Erythroblast (primary cell): ENCODE measurements at regions not wholly inside any gene's neighbourhood (a gene's known extent, or its start where the extent isn't known, plus 50 kb on each side); places are given as distances from the start of the nearest gene placed in this dataset.
"Not testable (repeated sequence)": the region's sequence is repeated elsewhere in the genome, so short reads cannot be mapped to it uniquely, and the experiment has no call there.

Source experiments
- DNase-seq, 2 experiments: peaks; one replicate each; lab custom pipeline; 2025; lab: John Stamatoyannopoulos, UW
- GATA1 ChIP-seq: IDR thresholded peaks from 2 replicates; pipeline ENCODE4 v1.6.1; 2011; ENCODE audit warnings: low read depth, mild to moderate bottlenecking, control low read depth, low read length, moderate library complexity
- POLR2A ChIP-seq: IDR thresholded peaks from 2 replicates; pipeline ENCODE4 v1.6.1; 2011; ENCODE audit warnings: mild to moderate bottlenecking, low read length

DNA sequence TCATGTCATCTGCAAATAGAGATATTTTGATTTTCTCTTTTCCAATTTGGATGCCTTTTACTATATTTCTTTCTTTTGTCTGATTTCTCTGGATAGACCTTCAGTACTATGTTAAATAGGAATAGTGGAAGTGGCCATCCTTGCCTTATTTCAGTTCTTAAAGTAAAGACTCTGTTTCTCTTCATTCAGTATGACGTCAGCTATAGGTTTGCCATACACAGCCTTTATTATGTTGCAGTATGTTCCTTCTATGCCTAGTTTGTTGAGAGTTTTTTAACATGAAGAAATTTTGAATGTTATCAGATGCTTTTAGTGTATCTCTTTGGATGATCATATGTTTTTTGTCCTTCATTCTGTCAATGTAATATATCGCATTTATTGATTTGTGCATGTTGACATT, 566.7 kb upstream of the ROBO1 start:
- no peak for TF ChIP-seq GATA1
- no peak for TF ChIP-seq POLR2A
- no peak for DNase-seq

DNA sequence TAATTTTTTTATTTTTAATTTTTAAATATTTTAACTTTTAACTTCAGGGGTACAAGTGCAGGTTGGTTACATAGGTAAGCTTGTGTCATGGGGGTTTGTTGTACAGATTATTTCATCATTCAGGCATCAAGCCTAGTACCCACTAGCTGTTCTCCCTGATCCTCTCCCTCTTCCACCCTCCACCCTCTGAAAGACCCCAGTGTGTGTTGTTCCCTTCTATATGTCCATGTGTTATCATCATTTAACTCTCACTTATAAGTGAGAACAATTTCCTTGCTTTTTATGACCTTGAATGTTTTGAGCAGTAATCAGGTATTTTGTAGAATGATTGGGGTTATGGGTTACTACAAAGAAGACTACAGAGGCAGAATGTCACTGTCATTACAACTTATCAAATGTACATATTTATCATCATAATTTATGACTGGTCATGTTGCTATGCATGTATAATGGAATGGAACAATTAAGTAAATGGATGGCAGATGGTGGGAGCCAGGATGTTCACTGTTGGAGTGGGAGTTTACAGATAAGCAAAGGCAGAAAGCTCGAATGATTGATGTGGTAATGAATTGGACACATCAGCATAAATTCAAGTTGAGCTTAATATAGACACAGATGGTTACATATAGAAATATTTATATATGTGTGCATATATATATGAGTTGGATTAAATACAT, 563.8 kb upstream of the ROBO1 start:
- DNase-seq: no peak
- no peak for TF ChIP-seq GATA1
- no peak for TF ChIP-seq POLR2A

DNA sequence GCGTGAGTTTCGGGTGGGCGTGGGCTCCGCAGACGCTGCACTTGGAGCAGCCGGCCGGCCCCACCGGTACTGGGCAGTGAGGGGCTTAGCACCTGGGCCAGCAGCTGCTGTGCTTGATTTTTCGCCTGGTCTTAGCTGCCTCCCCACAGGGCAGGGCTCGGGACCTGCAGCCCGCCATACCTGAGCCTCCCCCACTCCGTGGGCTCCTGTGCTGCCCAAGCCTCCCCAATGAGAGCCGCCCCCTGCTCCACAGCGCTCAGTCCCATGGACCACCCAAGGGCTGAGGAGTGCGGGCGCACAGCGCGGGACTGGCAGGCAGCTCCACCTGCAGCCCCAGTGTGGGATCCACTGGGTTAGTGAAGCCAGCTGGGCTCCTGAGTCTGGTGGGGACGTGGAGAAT, 546.7 kb upstream of the ROBO1 start:
- not testable (repeated sequence) for DNase-seq

DNA sequence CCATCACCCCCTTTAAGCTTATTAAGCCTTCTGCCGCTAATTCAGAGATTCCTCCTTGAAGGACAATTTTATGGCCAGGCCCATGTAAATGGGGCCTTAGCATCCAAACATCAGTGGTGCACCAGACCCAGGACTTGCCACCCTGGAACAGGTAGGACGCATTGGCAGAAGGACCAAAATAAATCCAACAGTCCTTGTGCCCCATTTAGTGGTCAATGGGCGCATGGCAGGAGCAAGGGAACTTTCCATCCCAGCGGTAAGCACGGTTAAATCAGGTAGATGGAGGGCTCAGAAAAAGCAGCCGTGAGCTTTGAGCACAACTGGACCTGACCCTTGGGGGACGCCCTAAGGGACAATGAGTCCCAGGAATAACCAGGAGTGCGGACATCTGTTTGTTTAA, 540.8 kb upstream of the ROBO1 start:
- no peak for TF ChIP-seq GATA1
- TF ChIP-seq POLR2A: no peak
- no peak for DNase-seq

DNA sequence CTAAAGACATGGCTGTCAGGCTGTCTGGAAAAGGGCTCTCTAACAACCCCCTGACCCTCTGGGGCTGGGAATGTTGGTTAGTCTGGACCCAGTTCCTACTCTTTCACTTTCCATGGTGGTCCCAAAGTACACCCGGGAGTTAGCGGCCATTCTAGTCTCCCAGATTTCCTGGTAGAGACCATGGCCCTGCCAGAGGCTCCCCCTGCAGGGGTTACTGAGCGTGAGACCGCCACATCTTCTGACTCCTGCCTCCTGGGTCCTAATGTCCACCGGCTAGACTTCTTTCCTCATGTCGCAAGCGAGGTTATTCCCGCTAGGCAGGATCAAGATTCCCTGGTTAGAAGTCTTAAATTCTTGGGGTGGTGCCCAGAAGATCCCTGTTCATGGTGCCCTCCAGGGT, 540.0 kb upstream of the ROBO1 start:
- no peak for DNase-seq

DNA sequence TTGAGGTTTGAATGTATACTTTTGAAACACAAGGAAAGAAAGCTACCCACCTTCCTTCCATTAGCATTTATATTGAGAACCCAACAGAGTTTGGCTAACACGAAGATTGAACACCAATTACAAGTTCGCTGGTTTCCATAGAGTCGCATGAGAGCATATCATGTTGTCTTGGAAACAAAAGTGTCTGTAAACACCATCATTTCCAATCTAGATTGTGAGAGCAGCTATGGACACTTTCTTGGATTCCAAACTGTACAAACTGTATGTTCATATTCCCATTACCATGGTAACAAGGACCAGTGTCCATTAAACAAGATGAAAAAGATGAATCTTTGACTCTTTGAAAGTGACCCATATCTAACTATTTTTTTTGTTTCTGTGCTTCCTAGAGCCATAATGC, 529.9 kb upstream of the ROBO1 start:
- no peak for DNase-seq
- TF ChIP-seq POLR2A: no peak

More for the DNA sequence above, 540.0 kb upstream of the ROBO1 start:
- no peak for TF ChIP-seq POLR2A
- TF ChIP-seq GATA1: no peak

DNA sequence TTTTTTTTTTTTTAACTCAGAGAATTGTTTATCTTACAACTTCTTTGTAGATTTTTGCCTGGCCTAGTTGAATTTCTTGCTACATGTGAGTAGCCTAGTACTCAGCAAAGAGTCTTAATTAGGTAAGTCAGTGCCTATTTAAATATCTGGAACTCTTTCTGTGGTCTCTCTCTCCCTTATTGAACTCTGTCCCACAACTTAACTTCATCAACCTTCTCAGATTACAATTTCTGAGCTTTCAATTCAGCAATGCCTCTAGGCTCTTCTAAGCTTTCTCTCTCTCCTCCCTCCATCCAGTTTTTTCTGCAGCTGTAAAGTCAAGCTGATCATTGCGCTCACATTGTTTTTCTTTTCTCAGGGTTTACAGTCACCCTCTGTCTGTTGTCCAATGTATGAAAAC, 517.6 kb upstream of the ROBO1 start:
- no peak for TF ChIP-seq GATA1
- no peak for TF ChIP-seq POLR2A
- DNase-seq: no peak

DNA sequence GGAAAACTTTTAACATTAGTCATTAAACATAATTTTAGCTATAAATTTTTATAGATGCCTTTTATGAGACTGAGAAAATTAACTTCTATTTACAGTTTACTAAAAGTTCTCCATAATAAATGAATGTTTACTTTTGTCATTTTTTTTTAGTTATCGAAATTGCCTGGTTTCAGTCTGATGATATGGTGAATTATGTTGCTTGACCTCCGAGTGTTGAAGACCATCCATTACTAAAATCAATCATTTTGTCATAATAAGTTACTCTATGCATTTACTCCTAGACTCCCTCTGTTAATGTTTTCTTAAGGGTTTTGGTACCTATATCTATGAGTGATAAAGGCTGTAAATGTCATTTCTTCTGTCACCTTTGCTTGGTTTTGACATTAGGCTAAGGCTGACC, 516.0 kb upstream of the ROBO1 start:
- TF ChIP-seq GATA1: no peak
- TF ChIP-seq POLR2A: no peak
- no peak for DNase-seq

DNA sequence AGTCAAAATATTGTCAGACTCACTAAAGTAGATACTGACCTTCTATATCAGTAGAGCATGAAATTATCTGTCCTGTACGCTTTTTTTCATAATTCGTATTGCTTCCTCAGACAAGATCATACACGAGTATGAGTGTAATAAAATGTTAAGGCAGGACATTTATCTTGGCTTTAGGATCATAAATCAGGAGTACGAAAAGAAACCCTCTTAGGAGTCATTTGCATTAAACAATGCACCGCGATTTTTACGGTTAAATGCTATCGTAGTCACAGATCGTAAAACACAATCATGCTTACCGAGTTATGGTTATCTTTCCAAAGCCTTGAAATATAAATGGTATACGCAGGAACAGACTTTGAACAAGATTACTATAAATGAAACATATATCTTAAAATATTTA, 510.3 kb upstream of the ROBO1 start:
- TF ChIP-seq POLR2A (no peak), GATA1 (no peak)
- no peak for DNase-seq

DNA sequence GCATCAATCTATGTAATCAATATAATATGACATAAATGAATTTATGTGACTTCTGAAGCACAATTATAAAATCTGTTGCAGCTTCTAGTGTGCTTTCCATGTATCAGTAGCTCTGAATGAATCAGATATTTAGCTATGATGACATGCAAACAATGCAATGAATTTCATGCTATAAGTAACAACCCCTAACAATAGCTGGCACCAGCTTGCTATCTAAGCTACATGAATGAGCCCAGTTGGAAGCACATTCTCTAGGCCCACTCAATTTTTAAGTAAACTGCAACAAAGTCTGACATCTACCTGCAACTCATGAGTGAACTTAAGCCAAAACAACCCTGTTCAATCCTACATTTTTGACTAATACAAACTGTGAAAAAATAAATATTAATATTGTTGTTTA, 507.3 kb upstream of the ROBO1 start:
- TF ChIP-seq POLR2A (no peak), GATA1 (no peak)
- DNase-seq: no peak

DNA sequence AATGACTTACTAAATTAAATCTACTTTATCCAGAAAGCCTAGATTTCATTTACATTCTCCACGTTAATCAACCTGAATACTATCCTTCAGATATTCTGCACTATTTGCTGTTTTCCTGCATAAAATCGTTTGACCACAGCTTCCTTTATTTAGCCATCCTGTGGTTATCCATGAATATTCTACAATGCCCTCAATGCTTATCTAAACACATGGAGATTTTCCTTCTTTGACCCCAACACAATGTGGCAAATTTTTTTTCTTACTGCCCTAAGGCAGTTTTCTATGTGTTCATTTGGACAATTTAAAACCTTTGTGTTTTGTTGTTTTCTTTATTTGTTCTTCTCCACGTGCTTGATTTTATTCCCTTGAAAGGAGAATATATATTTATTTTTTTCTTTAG, 495.5 kb upstream of the ROBO1 start:
- no peak for TF ChIP-seq POLR2A
- no peak for DNase-seq

DNA sequence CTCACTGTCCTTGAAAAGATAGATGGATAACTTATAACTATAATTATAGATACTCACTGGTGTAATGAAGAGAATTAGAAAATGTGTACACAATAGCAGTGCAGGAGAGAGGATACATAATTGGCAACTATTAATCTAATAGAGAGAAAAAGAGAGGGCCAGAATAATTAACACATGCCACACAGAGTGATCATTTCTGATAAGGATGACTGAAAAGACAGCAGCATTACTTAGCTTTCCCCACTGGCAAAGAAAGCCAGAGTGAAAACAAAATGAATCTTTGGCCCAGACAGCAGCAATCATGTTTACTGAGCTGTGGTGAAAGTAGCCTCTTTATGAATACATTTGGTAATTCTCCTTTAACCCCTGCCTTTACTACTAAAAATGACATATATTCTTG, 493.3 kb upstream of the ROBO1 start:
- no peak for DNase-seq
- TF ChIP-seq POLR2A: no peak
- no peak for TF ChIP-seq GATA1

DNA sequence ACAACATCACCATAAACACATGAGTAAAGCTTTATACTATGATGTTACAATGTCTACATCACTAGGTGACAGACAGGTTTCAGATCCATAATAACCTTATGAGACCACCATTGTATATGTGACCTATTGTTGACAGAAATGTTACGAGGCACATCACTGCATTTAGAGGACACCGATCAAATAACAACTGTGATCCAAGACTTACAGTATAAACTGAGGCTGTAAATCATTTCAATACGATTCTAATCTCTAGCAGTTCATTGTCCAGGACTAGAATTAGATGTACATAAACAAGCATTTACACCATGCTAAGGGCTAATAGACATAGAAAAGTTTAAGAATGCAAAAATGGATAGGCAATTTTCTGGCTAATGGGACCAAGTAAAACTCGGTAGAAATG, 491.9 kb upstream of the ROBO1 start:
- no peak for TF ChIP-seq POLR2A

DNA sequence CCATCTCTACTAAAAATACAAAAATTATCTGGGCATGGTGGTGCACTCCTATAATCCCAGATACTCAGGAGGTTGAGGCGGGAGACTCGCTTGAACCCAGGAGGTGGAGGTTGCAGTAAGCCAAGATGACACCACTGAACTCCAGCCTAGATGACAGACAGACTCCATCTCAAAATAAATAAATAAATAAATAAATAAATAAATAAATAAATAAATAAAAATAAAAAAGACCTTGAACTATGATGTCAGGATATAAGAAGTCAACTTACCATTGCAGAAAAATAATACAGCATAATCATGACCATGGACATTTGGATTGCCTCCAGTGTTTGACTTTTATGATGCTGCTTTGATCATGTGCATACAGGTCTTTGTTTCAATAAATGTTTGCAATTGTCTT, 484.3 kb upstream of the ROBO1 start:
- no peak for DNase-seq
- no peak for TF ChIP-seq POLR2A
- TF ChIP-seq GATA1: no peak

More for the DNA sequence above, 491.9 kb upstream of the ROBO1 start:
- DNase-seq: no peak

DNA sequence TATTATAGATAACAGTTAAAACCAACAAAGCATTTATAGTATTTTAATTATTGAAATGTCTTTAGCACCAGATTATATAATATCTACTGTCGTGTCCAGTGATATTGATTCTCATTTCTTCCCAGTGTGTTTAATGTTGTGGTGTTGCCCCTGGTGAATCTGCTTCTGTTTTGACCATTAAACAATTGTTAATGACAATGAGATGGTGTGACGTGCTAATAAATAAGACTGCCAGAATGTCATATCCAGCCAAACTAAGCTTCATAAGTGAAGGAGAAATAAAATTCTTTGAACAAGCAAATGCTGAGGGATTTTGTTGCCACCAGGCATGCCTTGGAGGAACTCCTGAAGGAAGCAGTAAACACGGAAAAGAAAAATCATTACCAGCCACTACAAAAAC, 480.0 kb upstream of the ROBO1 start:
- no peak for DNase-seq
- TF ChIP-seq GATA1 (no peak), POLR2A (no peak)

DNA sequence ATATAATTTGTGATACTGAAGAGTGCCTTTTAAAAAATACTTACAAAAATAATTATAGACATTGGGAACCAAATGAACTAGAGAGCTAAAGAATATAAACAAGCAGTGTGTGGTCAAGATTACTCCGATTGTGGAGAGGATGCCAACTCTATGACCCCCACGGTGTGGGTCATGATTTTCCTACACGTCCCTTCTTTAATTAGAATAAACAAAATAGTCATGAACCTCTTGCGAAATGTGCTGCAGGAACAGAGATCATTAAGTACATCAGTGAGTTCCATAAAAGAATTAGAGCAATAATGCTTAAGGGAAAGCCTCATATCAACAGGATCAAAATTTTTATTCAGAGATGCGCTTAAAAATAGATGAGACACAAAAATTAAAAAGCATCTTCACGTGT, 476.6 kb upstream of the ROBO1 start:
- no peak for DNase-seq
- TF ChIP-seq POLR2A: no peak
- no peak for TF ChIP-seq GATA1
